Activated CD8-positive, alpha-beta T cell treated with anti-CD3 and anti-CD28 coated beads for 36 hours (primary cell): ENCODE measurements at regions not wholly inside any gene's neighbourhood (a gene's known extent, or its start where the extent isn't known, plus 50 kb on each side); places are given as distances from the start of the nearest gene placed in this dataset.

ENCODE experiments used
- ATAC-seq: fragments of 200-7000 bp; cut with Tn5 transposase; one replicate; pipeline ENCODE4 v1.10.0; 2021; ENCODE audit warnings: mild to moderate bottlenecking, moderate library complexity
- CTCF ChIA-PET: fragments of 350-600 bp; sonication (Branson Sonifier 250); formaldehyde crosslinking; loops from one replicate; lab custom pipeline; 2021; ENCODE audit warnings: antibody characterized with exemption; lab: Charles Lee
- POLR2A ChIA-PET: fragments of 350-600 bp; sonication (Branson Sonifier 250); formaldehyde crosslinking; loops from one replicate; lab custom pipeline; 2021; ENCODE audit warnings: antibody characterized with exemption; lab: Charles Lee
- DNase-seq: peaks from one replicate; pipeline ENCODE4 v3.0.0-alpha.2; 2020
- H3K27ac Mint-ChIP-seq: one replicate; pipeline ENCODE4 v1.8.0; 2021; ENCODE audit warnings: mild to moderate bottlenecking, mixed read lengths
- H3K27me3 Mint-ChIP-seq: one replicate; pipeline ENCODE4 v1.8.0; 2021; ENCODE audit warnings: mixed read lengths
- H3K36me3 Mint-ChIP-seq: one replicate; pipeline ENCODE4 v1.8.0; 2021; ENCODE audit warnings: low read depth, mixed read lengths
- H3K4me1 Mint-ChIP-seq: one replicate; pipeline ENCODE4 v1.8.0; 2021; ENCODE audit warnings: low read depth, mixed read lengths
- H3K4me3 Mint-ChIP-seq: one replicate; pipeline ENCODE4 v1.8.0; 2021; ENCODE audit warnings: mild to moderate bottlenecking, moderate library complexity, mixed read lengths
- H3K9me3 Mint-ChIP-seq: one replicate; pipeline ENCODE4 v1.8.0; 2021; ENCODE audit warnings: mixed read lengths
- intact Hi-C: fragments of 100-400 bp; cut with micrococcal nuclease; formaldehyde crosslinking; loops from one replicate; pipeline ENCODE4 v1.10.0; 2022
- TF ChIP-seq, protein P1 (sequence below): fragments of 200-600 bp; IDR thresholded peaks from one replicate; pipeline ENCODE4 v1.8.0; 2022; ENCODE audit warnings: antibody characterized with exemption, mild to moderate bottlenecking

DNA sequence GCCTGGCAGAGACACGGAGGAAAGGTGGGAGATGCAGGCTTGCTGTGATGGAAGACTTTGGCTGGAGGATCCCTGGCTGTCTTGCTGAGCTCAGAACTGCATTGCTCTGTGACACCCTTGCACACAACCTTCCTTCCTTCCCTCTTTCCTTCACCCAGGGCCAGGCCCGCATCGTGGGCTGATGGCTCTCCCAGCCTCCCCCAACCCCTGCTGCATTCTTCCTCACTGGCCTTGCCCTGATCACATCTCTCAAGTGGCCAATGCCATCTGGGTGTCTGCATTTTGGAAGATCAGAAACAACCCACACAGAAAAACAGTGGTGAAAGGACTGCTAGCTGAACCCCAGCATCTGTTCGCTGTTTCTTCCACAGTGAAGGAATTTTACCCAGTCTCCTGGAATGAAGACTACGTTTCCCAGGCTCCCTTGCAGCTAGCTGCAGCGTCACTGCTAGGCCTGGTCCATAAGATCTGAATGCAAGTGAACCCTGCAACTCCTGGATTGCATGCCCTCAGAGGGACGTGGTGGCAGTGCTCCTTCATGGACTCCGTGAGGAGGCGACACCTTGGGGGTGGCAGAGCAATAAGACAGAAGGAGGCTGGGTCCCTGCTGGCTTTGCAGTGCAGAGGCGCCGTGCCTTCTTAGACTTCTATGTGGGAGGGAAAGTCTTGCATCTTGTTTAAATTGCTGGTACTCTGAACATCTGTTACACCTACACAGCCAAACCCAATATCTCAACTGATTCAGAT, 78.9 kb upstream of the YWHAQ start:
- POLR2A ChIA-PET: interaction anchor here (1.0 to 1.9 kb wide), 2 partner anchors 79 to 258 kb away, joined by 3 to 9 read pairs; partner anchors contain the start of gene YWHAQ
- Mint-ChIP-seq H3K4me3 (no peak overlapping the region), H3K27ac (peak overlapping the region; percentile 38), H3K9me3 (no peaks in the 10 kb centered on the region), H3K4me1 (peaks cover 27% of the 10 kb centered on the region), H3K27me3 (no peaks in the 10 kb centered on the region), H3K36me3 (no peaks in the 10 kb centered on the region)
- CTCF ChIA-PET: interaction anchor here (0.6 to 1.3 kb wide), 2 partner anchors 89 to 90 kb away, joined by 3 read pairs; no protein-coding TSS in a partner anchor
- intact Hi-C loops: no loop called here
- DNase-seq (no peak), ATAC-seq (no peak)
- TF ChIP-seq, protein P1, sequence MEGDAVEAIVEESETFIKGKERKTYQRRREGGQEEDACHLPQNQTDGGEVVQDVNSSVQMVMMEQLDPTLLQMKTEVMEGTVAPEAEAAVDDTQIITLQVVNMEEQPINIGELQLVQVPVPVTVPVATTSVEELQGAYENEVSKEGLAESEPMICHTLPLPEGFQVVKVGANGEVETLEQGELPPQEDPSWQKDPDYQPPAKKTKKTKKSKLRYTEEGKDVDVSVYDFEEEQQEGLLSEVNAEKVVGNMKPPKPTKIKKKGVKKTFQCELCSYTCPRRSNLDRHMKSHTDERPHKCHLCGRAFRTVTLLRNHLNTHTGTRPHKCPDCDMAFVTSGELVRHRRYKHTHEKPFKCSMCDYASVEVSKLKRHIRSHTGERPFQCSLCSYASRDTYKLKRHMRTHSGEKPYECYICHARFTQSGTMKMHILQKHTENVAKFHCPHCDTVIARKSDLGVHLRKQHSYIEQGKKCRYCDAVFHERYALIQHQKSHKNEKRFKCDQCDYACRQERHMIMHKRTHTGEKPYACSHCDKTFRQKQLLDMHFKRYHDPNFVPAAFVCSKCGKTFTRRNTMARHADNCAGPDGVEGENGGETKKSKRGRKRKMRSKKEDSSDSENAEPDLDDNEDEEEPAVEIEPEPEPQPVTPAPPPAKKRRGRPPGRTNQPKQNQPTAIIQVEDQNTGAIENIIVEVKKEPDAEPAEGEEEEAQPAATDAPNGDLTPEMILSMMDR: no peak

DNA sequence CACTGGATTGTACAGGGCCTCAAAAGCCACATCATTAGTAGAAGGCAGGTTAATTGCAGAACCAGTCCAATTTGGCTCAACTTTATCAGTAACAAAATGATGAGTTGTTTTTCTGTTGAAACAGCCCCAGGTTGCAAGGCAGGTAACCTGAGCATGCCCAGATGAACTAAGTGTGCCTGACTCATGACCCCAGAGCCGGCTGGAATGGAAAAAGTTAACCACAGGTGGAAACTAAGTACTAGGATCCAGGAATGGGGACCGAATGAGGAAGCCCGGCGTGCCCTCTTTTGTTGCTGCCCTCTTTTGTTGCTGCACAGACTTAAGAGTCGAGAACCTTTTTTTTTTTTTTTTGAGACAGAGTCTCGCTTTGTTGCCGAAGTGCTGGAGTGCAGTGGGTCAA, 79.5 kb upstream of the YWHAQ start:
- Mint-ChIP-seq H3K9me3 (no peaks in the 10 kb centered on the region), H3K4me3 (no peak overlapping the region), H3K36me3 (no peaks in the 10 kb centered on the region), H3K4me1 (peaks cover 27% of the 10 kb centered on the region), H3K27ac (no peak overlapping the region), H3K27me3 (no peaks in the 10 kb centered on the region)
- DNase-seq: no peak
- intact Hi-C loops: no loop called here
- TF ChIP-seq, protein P1: no peak
- no peak for ATAC-seq
- ChIA-PET CTCF (no interaction called here), POLR2A (interaction anchor here (1.9 kb wide), 1 partner anchor 79 kb away, joined by 9 read pairs; the partner anchor contains the start of gene YWHAQ)

DNA sequence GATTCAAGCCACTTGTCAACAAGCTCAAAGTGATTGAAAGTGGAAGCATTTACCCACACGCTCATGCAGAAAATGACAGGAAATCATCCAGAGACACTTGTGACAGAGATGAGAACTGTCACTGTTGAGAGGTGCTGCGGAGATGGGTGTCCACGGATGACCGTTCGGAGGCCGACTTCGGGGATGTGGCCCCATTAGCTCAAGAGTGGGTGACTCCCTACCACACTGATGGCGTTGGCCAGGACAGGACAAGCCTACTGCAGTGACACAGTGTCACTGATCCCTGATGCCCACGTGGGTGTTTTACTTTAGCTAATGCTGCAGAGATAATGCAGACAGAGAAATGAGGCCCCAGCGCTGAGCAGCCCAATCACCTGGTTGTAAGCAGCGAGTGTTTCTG, 81.5 kb upstream of the YWHAQ start:
- Mint-ChIP-seq H3K4me1 (peaks cover 27% of the 10 kb centered on the region), H3K27ac (peak overlapping the region; percentile 52), H3K27me3 (no peaks in the 10 kb centered on the region), H3K36me3 (no peaks in the 10 kb centered on the region), H3K4me3 (no peak overlapping the region), H3K9me3 (no peaks in the 10 kb centered on the region)
- DNase-seq (peak; percentile 42), ATAC-seq (peak; percentile 28)
- intact Hi-C loops: no loop called here
- POLR2A ChIA-PET: interaction anchor here (0.9 to 2.0 kb wide), 4 partner anchors 9 to 156 kb away, joined by 3 to 8 read pairs (median 4); partner anchors contain the start of genes ADAM17 and YWHAQ
- CTCF ChIA-PET: interaction anchor here (1.0 to 1.3 kb wide), 5 partner anchors 9 to 103 kb away, joined by 3 to 6 read pairs (median 4); no protein-coding TSS in a partner anchor
- TF ChIP-seq, protein P1: no peak

DNA sequence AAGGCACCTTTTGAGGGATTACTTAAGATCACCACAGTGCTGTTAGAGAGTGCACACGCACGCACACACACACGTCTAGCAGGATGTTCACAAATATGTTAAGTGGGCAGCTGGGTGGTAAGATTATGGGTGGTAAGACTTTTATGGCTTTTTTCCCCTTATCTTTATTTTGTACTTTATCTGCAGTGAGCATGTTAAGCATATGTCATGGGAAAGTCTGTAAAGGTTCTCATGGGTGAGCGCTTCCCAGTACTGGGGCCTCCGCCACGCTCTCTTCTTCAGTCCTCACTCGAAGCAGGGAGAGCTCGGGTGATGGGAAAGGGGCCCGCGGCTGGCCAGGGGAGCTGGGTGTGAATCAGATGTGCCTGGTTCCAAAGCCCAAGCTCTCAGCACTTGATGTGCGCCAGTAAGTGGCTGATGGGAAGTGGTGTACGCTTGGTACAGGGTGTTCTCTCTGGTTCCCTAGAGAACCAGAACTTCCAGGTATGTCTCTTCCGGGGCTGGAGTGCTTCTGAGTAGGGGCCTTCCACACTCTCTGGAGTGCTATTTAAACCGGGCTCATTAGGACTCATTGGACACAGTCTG, 83.9 kb upstream of the YWHAQ start:
- DNase-seq (no peak), ATAC-seq (no peak)
- Mint-ChIP-seq H3K27me3 (no peaks in the 10 kb centered on the region), H3K36me3 (no peaks in the 10 kb centered on the region), H3K9me3 (no peaks in the 10 kb centered on the region), H3K4me1 (peaks cover 17% of the 10 kb centered on the region), H3K27ac (no peak overlapping the region), H3K4me3 (no peak overlapping the region)
- intact Hi-C loops: no loop called here
- CTCF ChIA-PET: interaction anchor here (1.0 kb wide), 1 partner anchor 18 kb away, joined by 3 read pairs; no protein-coding TSS in a partner anchor
- TF ChIP-seq, protein P1: no peak
- POLR2A ChIA-PET: interaction anchor here (0.6 to 0.7 kb wide), 2 partner anchors 48 to 97 kb away, joined by 3 read pairs; no protein-coding TSS in a partner anchor
